Heart left ventricle (tissue), 16 donors: ENCODE measurements at regions not wholly inside any gene's neighbourhood (a gene's known extent, or its start where the extent isn't known, plus 50 kb on each side); places are given as distances from the start of the nearest gene placed in this dataset.

Experiments used
- ATAC-seq, 4 donors: fragments of 200-7000 bp; cut with Tn5 transposase; one replicate each; pipeline ENCODE4 v1.9.1; 2020 to 2022; ENCODE audit warnings: moderate library complexity in 4 of 4, mild to moderate bottlenecking in 3 of 4, moderate number of reproducible peaks in 1 of 4
- DNase-seq, 5 donors: peaks; one replicate each; pipeline ENCODE4 v3.0.0-alpha.2; 2020
- H3K27ac ChIP-seq, 12 donors: fragments of 200-600 bp; sonication (generic) in 4 of 12; one replicate each; pipeline versions ENCODE4 v1.5.0 to v1.8.0; 2016 to 2022; ENCODE audit warnings: mild to moderate bottlenecking in 2 of 12
- H3K27me3 ChIP-seq, 9 donors: fragments of 200-600 bp; sonication (generic) in 2 of 9; one replicate each; pipeline versions ENCODE4 v1.5.1 to v1.8.0; 2016 to 2022; ENCODE audit warnings: mild to moderate bottlenecking in 3 of 9
- H3K36me3 ChIP-seq, 9 donors: fragments of 200-600 bp; sonication (generic) in 2 of 9; one replicate each; pipeline versions ENCODE4 v1.5.0 to v1.8.0; 2018 to 2022; ENCODE audit warnings: mild to moderate bottlenecking in 2 of 9
- H3K4me1 ChIP-seq, 12 donors: fragments of 200-600 bp; sonication (generic) in 4 of 12; one replicate each; pipeline versions ENCODE4 v1.5.0 to v1.8.0; 2016 to 2022; ENCODE audit warnings: mild to moderate bottlenecking in 3 of 12
- H3K4me3 ChIP-seq, 12 donors: fragments of 200-600 bp; sonication (generic) in 4 of 12; one replicate each; pipeline versions ENCODE4 v1.5.0 to v1.8.0; 2017 to 2022; ENCODE audit warnings: mild to moderate bottlenecking in 9 of 12, moderate library complexity in 4 of 12
- H3K9me3 ChIP-seq, 12 donors: fragments of 200-600 bp; sonication (generic) in 4 of 12; one replicate each; pipeline versions ENCODE4 v1.5.0 to v1.8.0; 2016 to 2022; ENCODE audit warnings: mild to moderate bottlenecking in 1 of 12
- POLR2A ChIP-seq, 2 donors: fragments of 450-650 bp; IDR thresholded peaks; one replicate each; pipeline ENCODE4 v1.6.1; 2017; ENCODE audit warnings: antibody characterized with exemption in 2 of 2, mild to moderate bottlenecking in 2 of 2, moderate library complexity in 2 of 2
- WGBS, 4 donors: extraction: QIAGEN DNeasy Blood & Tissue Kit in 2 of 4; methylation state at CpG; one replicate each; pipeline versions ENCODE4 v1.1.5 to v1.1.7; 2013 to 2018; 5-methylcytosine and 5-hydroxymethylcytosine counted together
- intact Hi-C, 10 donors: fragments of 100-400 bp; cut with DNase I; formaldehyde crosslinking; loops; one replicate each; pipeline versions ENCODE4 v1.11.1 to v1.14.2; 2022
- TF ChIP-seq, protein P1 (sequence below), 12 donors: fragments of 200-600 bp; sonication (generic) in 4 of 12; IDR thresholded peaks; one replicate each; pipeline versions ENCODE4 v1.5.0 to v1.8.0; 2018 to 2022; ENCODE audit warnings: antibody characterized with exemption in 12 of 12, mild to moderate bottlenecking in 5 of 12
- donor health status: ischemic (EF 13 %, LVEDD 7.1; RV severe dilation, severe dysfunction).
- donor health status: healthy with polysubstance abuse.
- donor health status: DM: no; HTN: yes; CAD: no.
- donor health status: DM: no; HTN: no; CAD: no.
- donor health status: ischemic (EF 25% LVEDD 6.9; RV normal size, moderate dysfunction).
- donor health status: ischemic (EF 25% LVEDD 5.7; RV mildly dilated, moderate dysfunction).
- donor health status: healthy.
- donor health status: DM: yes; HTN: yes; CAD: no.
- donor health status: ischemic (EF 35%, LVEDD 5.7; RV mildly dilated, moderate dysfunction).
- donor health status: nonischemic (EF 11% LVEDD 7.7; RV severe dilation, severe dysfunction).
- donor health status: DM: yes; HTN: yes; CAD: no.
- donor health status: PGD.
- donor health status: ischemic (EF 29% LVEDD 5.4; RV normal size, mild dysfunction).
- donor health status: nonischemic (EF 23%, LVEDD 6.1; RV moderate dilation, normal function).

DNA sequence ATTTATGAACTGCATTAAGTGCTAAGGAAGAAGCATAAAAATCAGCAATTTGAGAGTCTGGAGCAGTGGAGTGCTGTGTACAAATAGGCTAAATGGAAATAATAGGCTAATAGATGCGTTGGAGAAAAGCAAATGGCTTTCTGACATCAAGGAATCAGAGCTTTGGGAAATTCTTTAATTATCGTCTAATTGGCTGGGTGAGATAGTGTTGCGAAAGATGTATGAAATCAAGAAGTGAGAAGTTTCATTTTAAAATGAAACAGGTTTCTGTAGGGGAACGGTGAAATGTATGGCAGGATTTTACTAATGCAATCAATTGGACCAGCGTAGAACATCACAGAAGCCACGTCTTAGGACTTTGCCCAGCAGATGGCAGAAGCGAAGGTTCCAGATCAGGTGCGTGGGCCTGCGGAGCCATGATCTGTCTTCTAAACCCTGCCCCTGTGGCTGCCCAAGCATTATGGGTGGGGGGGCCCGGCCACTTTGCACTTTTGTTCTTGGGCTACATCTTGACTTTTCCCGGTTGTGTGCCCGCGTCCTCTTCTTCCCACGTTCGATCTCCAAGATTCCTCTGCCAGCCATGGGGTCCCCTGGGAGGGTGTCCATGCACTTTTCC, 118.5 kb upstream of the SHISA3 start:
- DNase-seq = no peak
- no peaks in the 10 kb centered on the region for H3K36me3 ChIP-seq
- intact Hi-C loops = no loop called here
- no peak for ATAC-seq
- H3K4me1 ChIP-seq = peaks cover 0 to 11% (median 0%) of the 10 kb centered on the region in 12 donors
- no peak for TF ChIP-seq POLR2A (IDR thresholded peaks at IDR 0.05)
- TF ChIP-seq, protein P1, sequence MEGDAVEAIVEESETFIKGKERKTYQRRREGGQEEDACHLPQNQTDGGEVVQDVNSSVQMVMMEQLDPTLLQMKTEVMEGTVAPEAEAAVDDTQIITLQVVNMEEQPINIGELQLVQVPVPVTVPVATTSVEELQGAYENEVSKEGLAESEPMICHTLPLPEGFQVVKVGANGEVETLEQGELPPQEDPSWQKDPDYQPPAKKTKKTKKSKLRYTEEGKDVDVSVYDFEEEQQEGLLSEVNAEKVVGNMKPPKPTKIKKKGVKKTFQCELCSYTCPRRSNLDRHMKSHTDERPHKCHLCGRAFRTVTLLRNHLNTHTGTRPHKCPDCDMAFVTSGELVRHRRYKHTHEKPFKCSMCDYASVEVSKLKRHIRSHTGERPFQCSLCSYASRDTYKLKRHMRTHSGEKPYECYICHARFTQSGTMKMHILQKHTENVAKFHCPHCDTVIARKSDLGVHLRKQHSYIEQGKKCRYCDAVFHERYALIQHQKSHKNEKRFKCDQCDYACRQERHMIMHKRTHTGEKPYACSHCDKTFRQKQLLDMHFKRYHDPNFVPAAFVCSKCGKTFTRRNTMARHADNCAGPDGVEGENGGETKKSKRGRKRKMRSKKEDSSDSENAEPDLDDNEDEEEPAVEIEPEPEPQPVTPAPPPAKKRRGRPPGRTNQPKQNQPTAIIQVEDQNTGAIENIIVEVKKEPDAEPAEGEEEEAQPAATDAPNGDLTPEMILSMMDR (IDR thresholded peaks at IDR 0.05) = no peak
- no peak overlapping the region for H3K27ac ChIP-seq
- 88 to 91% (median 89%) methylated on average over 15 of the region's 15 CpGs for WGBS, 4 donors
- H3K9me3 ChIP-seq = no peaks in the 10 kb centered on the region
- no peak overlapping the region for H3K4me3 ChIP-seq
- peaks cover 0 to 3% (median 0%) of the 10 kb centered on the region in 9 donors for H3K27me3 ChIP-seq

DNA sequence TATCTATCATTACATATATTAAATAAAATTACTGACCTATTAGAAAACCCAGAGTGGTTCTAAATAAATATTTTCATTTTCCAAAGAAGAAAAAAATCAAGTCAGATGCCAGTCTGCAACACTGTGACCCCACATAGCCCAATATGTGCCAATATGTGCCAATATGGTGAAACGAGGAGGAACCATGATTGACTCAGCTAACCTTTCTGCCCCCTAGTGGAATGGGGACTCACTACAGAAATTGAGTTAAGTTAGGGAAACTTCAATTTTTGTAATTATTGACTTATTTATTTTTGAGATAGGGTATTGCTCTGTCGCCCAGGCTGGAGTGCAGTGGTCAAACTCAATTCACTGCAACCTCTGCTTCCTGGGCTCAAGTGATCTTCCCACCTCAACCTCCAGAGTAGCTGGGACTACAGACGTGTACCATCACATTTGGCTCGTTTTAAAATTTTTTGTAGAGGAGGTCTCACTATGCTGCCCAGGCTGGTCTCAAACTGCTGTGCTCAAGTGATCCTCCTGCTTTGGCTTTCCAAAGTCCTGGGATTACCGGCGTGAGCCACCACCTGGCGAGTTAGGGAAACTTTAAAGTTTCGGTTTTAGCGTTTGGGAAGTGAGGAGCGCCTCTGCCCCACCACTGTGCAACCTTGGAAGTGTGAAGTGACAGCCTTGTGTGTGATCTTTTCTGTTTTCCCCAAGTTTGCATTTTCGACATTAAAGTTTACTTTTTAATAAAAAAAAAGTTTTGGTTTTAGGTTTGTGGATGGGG, 116.8 kb upstream of the SHISA3 start:
- ATAC-seq (no peak), DNase-seq (no peak)
- H3K27ac ChIP-seq = no peak overlapping the region
- H3K9me3 ChIP-seq = no peaks in the 10 kb centered on the region
- no peaks in the 10 kb centered on the region for H3K36me3 ChIP-seq
- TF ChIP-seq, protein P1 (IDR thresholded peaks at IDR 0.05) = peak; percentile 32 to 74 (median 56)
- no peak for TF ChIP-seq POLR2A (IDR thresholded peaks at IDR 0.05)
- peaks cover 0 to 3% (median 0%) of the 10 kb centered on the region in 9 donors for H3K27me3 ChIP-seq
- peaks cover 0 to 11% (median 0%) of the 10 kb centered on the region in 12 donors for H3K4me1 ChIP-seq
- intact Hi-C loops = loop anchor here in 6 of 10 donors (2.0 to 10.0 kb wide), 9 partner anchors 84 to 584 kb away; partner anchors contain the start of gene SHISA3 (in 2 of the 6)
- WGBS, 4 donors = 63 to 70% (median 65%) methylated on average over 11 of the region's 11 CpGs
- no peak overlapping the region for H3K4me3 ChIP-seq

DNA sequence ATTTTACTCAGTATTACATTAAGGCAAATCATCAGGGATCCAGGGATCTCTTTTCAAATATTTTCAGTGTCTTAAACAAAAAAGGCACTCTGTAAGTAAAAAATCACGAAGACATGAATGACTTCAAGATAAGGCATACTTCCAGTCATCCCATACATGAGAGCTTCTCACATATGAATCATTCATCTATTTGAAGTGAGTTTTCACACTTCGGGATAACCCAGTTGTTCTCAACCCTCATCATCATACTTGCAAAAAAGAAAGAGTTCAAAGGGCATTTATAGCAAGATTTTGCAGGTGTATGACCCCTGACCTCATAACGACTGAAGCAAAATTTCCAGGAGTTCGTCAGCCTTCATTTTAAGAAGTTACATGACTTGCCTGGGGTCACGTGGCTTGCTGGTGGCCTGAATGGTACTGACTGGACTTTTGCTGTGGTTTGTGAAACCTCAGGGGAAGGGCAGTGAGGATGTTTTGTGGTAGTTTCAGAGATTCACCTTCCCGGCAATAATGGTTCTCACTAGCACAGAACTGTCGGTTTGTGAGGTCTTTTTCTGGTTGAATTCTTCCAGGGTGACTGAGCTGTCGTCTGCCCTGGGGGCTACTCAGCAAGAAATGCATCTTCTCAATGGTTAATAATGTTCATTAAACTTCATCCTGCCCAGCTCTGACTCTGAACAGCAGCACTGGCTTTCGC, 115.8 kb upstream of the SHISA3 start:
- ATAC-seq (no peak), DNase-seq (no peak)
- no peaks in the 10 kb centered on the region for H3K36me3 ChIP-seq
- intact Hi-C loops = loop anchor here (1.0 to 10.0 kb wide), 11 partner anchors 83 to 583 kb away; partner anchors contain the start of gene SHISA3 (in 2 of the 10)
- H3K27me3 ChIP-seq = peaks cover 0 to 3% (median 0%) of the 10 kb centered on the region in 9 donors
- WGBS, 4 donors = 37 to 57% (median 45%) methylated on average over 7 to 9 of the region's 9 CpGs
- TF ChIP-seq POLR2A (IDR thresholded peaks at IDR 0.05) = no peak
- TF ChIP-seq, protein P1 (IDR thresholded peaks at IDR 0.05) = no peak
- H3K9me3 ChIP-seq = no peaks in the 10 kb centered on the region
- H3K27ac ChIP-seq = no peak overlapping the region
- H3K4me3 ChIP-seq = no peak overlapping the region
- H3K4me1 ChIP-seq = peaks cover 0 to 11% (median 0%) of the 10 kb centered on the region in 12 donors
